Muscle layer of colon (tissue), 2 donors: ENCODE measurements at regions not wholly inside any gene's neighbourhood (a gene's known extent, or its start where the extent isn't known, plus 50 kb on each side); places are given as distances from the start of the nearest gene placed in this dataset.

Experiments
- H3K27ac ChIP-seq: one replicate; pipeline ENCODE4 v1.7.0; 2013; ENCODE audit warnings: low read depth, mild to moderate bottlenecking, low read length, moderate library complexity
- H3K27me3 ChIP-seq, 2 donors: one replicate each; pipeline ENCODE4 v1.7.0; 2013; ENCODE audit warnings: low read length in 2 of 2, mild to moderate bottlenecking in 2 of 2; ENCODE audit not compliant: insufficient read depth in 2 of 2, control insufficient read depth in 1 of 2
- H3K36me3 ChIP-seq: one replicate; pipeline ENCODE4 v1.7.0; 2013; ENCODE audit warnings: mild to moderate bottlenecking, low read length; ENCODE audit not compliant: insufficient read depth
- H3K4me1 ChIP-seq: one replicate; pipeline ENCODE4 v1.7.0; 2013; ENCODE audit warnings: mild to moderate bottlenecking, low read length; ENCODE audit not compliant: insufficient read depth
- H3K4me3 ChIP-seq, 2 donors: one replicate each; pipeline ENCODE4 v1.7.0; 2013; ENCODE audit warnings: low read length in 2 of 2, low read depth in 1 of 2, mild to moderate bottlenecking in 1 of 2, moderate library complexity in 1 of 2
- H3K9ac ChIP-seq: one replicate; pipeline ENCODE4 v1.7.0; 2013; ENCODE audit warnings: low read length
- H3K9me3 ChIP-seq: one replicate; pipeline ENCODE4 v1.7.0; 2013; ENCODE audit warnings: mild to moderate bottlenecking, low read length
- donor health status: abdominal sarcoma.
- donor health status: Adenocarcinoma of cecum.

DNA sequence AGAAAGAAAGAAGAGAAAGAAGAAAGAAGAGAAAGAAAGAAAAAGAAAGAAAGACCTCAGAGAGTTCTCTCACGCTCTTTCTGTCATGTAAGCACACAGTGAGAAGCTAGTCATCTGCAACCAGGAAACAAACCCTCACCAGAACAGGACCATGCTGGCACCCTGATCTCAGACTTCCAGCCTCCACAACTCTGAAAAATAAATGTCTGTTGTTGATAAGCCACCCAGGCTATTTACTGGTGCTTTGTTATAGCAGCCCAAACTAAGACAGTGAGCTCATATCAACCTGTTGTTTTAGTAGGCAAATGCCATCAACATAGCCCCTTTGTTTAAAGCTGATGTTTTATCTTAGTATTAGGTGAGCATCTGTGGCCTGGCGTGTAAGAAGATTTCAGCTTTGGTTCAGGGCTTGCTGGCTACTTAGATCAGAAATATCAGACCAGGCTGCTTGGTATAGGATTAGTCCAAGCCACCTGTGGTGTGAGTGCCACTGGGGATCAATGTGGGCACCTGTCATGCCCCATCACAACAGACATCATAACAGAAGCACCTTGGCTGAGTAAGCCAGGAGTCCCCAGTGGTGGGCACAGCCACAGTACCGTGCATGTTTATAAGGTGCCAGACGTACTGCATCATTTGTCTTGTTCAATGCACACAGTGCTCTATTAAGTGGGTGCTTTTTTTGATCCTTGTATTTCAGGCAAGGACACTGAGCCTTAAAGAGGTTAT, 94.4 kb downstream of the LBH start:
- H3K27ac ChIP-seq = no peak overlapping the region
- H3K9me3 ChIP-seq = no peaks in the 10 kb centered on the region
- H3K4me1 ChIP-seq = no peaks in the 10 kb centered on the region
- no peak overlapping the region for H3K9ac ChIP-seq
- H3K36me3 ChIP-seq = no peaks in the 10 kb centered on the region
- no peaks in the 10 kb centered on the region for H3K27me3 ChIP-seq
- H3K4me3 ChIP-seq = no peak overlapping the region

DNA sequence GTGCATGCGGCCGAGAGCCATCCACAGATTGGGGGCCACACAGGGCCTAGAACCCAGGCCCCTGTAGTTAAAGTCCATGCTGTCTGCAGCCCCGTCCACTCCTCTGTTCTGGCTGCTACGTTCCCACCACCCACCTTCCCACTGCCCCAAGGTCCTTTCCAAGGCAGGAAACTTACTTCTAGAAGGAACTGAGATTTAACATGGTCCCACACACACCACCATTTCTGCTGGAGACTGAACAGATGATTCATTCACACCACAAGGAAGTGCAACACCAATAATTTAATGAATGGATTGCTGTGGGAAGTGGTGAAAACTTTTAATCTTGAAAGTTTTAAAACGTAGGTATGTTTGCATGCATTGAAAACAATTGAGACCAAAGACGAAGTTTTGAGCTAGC, 95.2 kb downstream of the LBH start:
- H3K9me3 ChIP-seq = no peaks in the 10 kb centered on the region
- no peaks in the 10 kb centered on the region for H3K4me1 ChIP-seq
- H3K4me3 ChIP-seq = no peak overlapping the region
- H3K36me3 ChIP-seq = no peaks in the 10 kb centered on the region
- no peaks in the 10 kb centered on the region for H3K27me3 ChIP-seq
- no peak overlapping the region for H3K9ac ChIP-seq
- H3K27ac ChIP-seq = no peak overlapping the region

DNA sequence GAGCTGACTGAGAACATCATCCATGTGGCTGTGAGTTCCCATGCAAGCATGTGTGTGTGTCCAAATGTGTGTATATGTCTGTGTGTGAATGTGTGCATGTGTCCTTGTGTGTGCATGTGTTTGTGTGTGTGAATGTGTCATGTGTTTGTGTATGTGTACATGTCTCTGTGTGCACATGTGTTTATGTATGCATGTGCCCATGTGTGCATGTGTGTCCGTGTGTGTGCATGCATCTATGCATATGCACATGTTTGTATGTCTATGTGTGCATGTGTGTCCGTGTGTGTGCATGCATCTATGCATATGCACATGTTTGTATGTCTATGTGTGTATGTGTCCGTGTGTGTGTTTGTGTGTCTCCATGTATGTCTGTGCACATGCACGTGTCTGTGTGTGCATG, 99.7 kb downstream of the LBH start:
- Histone ChIP-seq H3K27ac (no peak overlapping the region), H3K36me3 (no peaks in the 10 kb centered on the region), H3K9ac (no peak overlapping the region), H3K27me3 (no peaks in the 10 kb centered on the region), H3K4me3 (no peak overlapping the region), H3K9me3 (no peaks in the 10 kb centered on the region), H3K4me1 (no peaks in the 10 kb centered on the region)

DNA sequence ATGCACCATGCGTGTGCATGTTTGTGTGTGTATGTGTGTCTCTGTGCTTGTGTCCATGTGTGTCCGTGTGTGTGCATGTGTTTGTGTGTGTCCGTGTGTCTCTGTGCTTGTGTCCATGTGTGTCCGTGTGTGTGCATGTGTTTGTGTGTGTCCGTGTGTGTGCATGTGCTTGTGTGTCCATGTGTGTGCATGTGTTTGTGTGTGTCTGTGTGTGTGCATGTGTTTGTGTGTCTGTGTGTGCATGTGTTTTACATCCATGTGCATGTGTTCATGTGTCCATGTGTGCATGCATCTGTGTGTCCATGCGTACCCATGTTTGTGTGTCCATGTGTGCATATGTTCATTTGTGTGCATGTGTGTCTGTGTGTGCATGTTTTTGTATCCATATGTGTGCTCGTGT, 100.5 kb downstream of the LBH start:
- Histone ChIP-seq H3K9me3 (no peaks in the 10 kb centered on the region), H3K4me3 (no peak overlapping the region), H3K4me1 (no peaks in the 10 kb centered on the region), H3K27ac (no peak overlapping the region), H3K27me3 (no peaks in the 10 kb centered on the region), H3K9ac (no peak overlapping the region), H3K36me3 (no peaks in the 10 kb centered on the region)

DNA sequence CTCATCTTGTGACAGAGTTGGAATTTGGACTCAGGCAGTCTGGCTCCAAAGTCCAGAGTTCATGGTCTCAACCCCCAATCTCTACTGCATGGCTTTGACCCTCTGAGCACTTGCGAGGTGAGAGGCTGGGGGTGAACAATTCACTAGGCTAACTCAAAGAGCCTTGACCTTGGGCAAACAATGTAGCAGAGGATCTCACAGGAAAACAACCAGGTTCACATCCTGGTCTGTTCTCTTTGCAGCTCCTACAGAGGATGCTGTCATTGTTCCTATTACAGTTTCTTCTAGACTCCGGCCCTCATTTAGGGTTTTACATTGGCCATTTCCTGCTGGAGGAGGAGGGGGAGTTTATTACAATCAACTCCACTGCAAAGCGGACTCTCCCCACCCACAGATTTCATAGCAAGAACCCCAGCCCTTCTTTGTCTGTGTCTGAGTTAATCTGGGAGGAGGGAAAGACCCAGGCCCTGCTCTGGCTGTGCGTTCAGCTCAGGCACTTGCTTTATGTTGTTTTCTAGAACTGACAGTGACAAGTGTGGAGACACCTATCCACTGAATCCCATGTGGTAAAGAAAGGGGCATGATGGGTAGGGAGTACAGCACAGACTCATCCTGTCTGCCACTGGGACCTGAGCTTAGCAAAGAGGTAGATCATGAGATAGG, 101.6 kb downstream of the LBH start:
- no peaks in the 10 kb centered on the region for H3K9me3 ChIP-seq
- no peak overlapping the region for H3K9ac ChIP-seq
- no peaks in the 10 kb centered on the region for H3K27me3 ChIP-seq
- no peak overlapping the region for H3K4me3 ChIP-seq
- no peaks in the 10 kb centered on the region for H3K4me1 ChIP-seq
- H3K27ac ChIP-seq = no peak overlapping the region
- no peaks in the 10 kb centered on the region for H3K36me3 ChIP-seq

DNA sequence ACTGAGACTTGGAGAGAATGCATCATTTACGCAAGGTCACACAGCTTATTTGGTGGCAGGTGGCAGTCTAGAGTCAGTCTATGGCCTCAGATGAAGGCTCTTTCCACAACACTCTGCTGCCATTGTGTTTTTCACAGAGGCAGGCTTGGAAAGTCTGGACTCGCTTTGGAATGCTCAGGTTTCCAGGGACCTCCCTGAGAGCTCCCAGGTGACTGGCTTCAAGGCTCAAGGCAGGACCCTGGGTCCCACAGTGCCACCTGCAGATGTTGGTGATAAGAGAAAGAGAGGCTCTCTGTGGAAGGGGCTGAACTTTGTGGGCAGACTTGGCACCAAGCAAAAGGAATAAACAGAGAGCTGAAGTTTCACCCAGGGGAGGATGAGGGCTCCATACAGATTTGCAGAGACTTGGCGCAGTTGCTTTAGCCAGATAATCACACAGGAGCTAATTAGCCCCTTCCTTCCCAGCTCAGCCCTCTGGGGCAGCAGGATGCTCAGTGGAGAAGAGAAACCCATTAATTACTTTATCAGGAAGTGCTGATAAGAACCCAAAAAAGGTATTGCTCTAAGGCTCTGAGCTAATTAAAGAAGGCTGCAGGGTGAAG, 103.5 kb downstream of the LBH start:
- H3K9me3 ChIP-seq = no peaks in the 10 kb centered on the region
- H3K27me3 ChIP-seq = no peaks in the 10 kb centered on the region
- H3K9ac ChIP-seq = no peak overlapping the region
- no peaks in the 10 kb centered on the region for H3K4me1 ChIP-seq
- no peak overlapping the region for H3K4me3 ChIP-seq
- H3K36me3 ChIP-seq = no peaks in the 10 kb centered on the region
- no peak overlapping the region for H3K27ac ChIP-seq

DNA sequence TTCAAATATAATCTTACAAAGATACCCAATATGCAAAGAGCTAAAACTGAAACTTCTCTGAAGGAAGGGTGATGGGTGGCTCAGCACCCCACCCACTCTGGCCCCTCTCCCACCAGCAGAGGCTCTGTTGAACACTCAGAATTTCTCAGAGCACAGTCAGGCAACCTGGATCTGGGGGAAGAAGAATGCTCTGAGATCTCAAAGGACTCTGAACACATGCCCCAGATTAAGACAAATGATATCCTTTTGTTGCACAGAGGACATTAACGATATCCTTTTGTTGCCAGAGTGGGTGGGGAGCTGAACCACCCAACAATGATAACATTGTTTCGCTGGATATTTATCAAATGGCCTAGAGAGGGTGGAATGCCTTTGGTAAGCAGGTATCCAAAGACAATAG, 104.8 kb downstream of the LBH start:
- Histone ChIP-seq H3K27me3 (no peaks in the 10 kb centered on the region), H3K9me3 (no peaks in the 10 kb centered on the region), H3K4me1 (no peaks in the 10 kb centered on the region), H3K9ac (no peak overlapping the region), H3K27ac (no peak overlapping the region), H3K36me3 (no peaks in the 10 kb centered on the region), H3K4me3 (no peak overlapping the region)

DNA sequence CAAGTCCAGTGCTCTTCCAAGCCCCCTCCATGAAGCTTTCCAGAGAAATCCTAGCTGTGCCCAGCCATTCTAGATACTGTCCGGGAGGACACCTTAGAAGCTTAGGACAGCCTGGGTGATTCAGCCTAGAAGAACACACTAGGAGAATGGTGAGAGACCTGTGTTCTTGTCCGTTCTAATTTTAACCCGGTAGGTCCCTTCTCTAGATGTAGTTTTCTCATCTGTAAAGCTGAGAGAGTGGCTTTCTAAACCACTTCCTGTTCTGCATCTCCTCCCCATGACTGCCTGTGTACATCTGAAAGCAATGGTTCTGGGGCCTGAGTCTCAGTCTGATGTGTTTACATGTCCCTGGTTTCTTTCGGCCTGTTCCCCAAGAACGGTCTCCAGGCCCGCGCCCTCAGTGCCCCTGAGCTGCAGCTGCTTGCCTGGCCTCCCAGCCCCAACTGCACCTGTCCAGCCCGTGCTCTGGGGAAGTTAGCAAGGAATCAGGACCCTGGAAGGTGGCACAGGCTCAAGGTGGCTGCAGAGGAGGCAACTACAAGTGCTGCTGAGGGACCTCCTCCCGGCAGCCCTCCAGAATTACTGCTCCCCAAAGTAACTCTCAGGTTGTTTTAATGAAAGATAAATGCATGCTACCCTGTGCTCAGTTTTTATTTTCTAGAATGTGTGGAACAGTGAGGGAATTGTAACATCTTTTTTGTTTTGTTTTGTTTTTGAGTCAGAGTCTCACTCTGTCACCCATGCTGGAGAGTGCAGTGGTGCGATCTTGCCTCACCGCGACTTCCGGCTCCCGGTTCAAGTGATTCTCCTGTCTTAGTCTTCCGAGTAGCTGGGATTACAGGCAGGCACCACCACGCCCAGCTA, 105.9 kb downstream of the LBH start:
- Histone ChIP-seq H3K36me3 (no peaks in the 10 kb centered on the region), H3K27me3 (no peaks in the 10 kb centered on the region), H3K4me1 (no peaks in the 10 kb centered on the region), H3K9me3 (no peaks in the 10 kb centered on the region), H3K27ac (no peak overlapping the region), H3K9ac (no peak overlapping the region), H3K4me3 (no peak overlapping the region)

DNA sequence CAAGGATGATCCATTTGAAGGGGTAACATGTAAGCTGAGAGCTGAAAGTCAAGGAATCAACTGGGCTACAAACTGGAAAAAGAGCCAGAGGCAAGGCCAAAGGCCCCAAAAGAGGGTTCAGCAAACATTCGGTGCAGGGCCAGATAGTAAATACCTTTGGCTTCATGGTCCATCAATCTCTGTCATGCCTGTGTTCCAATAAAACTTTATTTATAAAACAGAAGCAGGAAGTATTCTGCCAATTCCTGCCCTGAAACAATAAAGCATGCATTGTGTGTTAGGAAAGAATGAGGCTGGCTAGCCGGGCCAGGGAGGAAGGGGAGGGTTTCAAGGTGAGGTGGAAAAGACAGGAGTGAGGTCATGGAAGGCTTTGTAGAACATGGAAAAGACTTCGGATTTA, 107.1 kb downstream of the LBH start:
- H3K9ac ChIP-seq = no peak overlapping the region
- H3K36me3 ChIP-seq = no peaks in the 10 kb centered on the region
- H3K9me3 ChIP-seq = no peaks in the 10 kb centered on the region
- H3K4me3 ChIP-seq = no peak overlapping the region
- H3K27me3 ChIP-seq = no peaks in the 10 kb centered on the region
- no peak overlapping the region for H3K27ac ChIP-seq
- no peaks in the 10 kb centered on the region for H3K4me1 ChIP-seq

DNA sequence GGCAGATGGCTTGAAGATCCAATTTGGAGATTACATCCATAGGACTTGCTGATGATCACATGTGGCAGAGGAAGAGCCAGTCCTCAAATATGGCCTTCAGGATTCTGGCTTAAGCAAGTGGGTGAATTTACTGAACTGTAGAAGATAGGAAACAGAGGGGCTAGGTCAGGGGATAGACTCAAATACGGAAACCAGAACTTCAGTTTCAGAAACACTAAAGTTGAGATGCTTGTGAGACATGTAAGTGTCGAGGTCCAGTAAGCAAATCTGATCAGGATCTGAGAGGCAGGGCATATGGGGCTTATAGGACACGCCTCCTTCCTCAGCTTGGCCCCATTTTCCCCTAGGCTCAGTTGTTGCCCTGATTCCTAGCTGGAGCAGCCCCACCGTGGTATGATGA, 107.7 kb downstream of the LBH start:
- Histone ChIP-seq H3K4me3 (no peak overlapping the region), H3K9me3 (no peaks in the 10 kb centered on the region), H3K36me3 (no peaks in the 10 kb centered on the region)

DNA sequence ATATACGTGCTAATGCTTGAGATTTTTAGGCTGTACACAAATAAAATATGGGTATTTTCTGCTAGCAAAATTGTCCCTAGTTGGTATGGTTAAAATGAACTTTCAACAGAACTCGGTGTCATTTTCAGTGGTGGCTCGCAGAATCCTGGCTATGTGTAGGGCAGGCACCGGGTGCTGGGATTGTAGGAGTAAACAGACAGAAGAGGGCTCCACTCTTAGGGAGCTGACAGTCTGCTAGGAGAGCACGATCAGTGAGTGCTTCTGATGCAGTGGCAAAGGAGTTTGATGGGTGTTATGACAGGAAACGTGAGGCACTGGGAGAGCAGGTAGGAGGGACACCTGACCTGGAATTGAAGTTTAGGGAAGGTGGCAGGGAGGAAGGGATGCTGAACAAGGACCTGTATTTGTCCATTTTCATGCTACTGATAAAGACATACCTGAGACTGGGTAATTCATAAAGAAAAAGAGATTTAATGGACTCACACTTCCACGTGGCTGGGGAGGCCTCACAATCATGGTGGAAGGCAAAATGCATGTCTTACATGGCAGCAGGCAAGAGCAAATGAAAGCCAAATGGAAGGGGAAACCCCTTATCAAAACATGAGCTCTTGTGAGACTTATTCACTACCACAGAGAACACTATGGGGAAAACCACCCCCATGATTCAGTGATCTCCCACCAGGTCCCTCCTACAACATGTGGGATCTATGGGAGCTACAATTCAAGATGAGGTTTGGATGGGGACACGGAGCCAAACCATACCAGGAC, 105.4 kb upstream of the LCLAT1 start:
- Histone ChIP-seq H3K27me3 (no peaks in the 10 kb centered on the region), H3K9ac (no peak overlapping the region), H3K36me3 (no peaks in the 10 kb centered on the region), H3K4me3 (no peak overlapping the region), H3K4me1 (peaks cover 5% of the 10 kb centered on the region), H3K9me3 (no peaks in the 10 kb centered on the region), H3K27ac (no peak overlapping the region)

More for the DNA sequence above, 107.7 kb downstream of the LBH start:
- Histone ChIP-seq H3K27ac (no peak overlapping the region), H3K9ac (no peak overlapping the region), H3K4me1 (no peaks in the 10 kb centered on the region), H3K27me3 (no peaks in the 10 kb centered on the region)
